EL (cell line): ENCODE measurements at regions not wholly inside any gene's neighbourhood (a gene's known extent, or its start where the extent isn't known, plus 50 kb on each side); places are given as distances from the start of the nearest gene placed in this dataset.
A peak's percentile ranks its signal among the peaks of the same experiment; 100 is the strongest.
"Not testable (repeated sequence)": the region's sequence is repeated elsewhere in the genome, so short reads cannot be mapped to it uniquely, and the experiment has no call there.

Experiments used
- DNase-seq: peaks from one replicate; pipeline ENCODE4 v3.0.0-alpha.2; 2016

- no peak for DNase-seq
Measured at GRCh38 chr14:103186909-103187586, 63.8 kb downstream of the TNFAIP2 start.

DNA sequence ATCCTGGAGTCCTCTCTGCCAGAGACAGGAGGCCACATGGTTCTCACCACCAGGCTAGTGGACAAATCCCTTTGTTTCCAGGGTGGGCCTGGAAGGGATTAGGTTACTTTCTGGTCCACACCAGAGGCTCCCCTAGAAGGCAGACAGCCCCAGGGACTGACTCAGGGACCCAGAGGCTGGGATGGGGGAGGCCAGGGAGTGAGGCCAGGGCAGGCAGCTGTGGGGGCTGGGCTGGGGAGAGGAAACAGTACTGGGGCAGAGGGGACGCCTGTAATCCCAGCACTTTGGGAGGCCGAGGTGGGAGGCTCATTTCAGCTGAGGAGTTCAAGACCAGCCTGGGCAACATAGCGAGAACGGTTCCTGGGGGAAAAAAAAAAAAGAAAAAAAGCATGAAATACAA, 64.7 kb downstream of the TNFAIP2 start:
- DNase-seq = no peak

DNA sequence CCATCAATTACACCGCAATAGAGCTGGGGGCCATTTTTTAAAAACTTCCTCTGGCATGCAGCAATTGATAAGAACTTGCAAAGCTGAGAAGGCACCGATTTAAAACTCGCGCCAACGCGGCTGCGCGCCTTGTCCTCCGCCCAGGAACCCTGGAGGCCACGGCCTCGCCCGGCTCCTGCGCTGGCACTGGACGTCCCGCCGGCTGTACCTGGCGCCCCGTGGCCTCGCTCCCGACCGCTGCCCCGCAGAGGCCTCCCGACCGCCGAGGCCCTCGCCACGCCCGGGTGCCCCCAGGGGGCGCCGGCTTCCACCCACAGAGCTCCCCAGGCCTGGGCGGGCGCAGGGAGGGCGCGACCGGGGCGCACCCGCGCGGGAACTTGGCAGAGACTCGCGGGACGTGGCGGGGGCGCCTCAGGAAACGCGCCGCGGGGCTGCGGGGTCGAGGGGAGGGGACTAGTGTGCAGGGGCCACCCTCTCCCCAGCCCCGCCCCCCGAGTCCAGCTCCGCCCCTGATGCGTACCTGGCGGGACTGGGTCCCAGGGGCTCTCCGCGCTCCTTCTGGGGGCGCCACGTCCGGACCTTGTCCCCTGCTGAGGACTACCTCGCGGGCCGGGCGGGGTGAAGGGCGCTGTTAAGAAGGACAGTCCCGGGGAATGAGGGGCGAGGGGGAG, 65.7 kb downstream of the TNFAIP2 start:
- DNase-seq = peak; percentile 41

- DNase-seq = no peak
Measured at GRCh38 chr14:103189481-103190470, 66.5 kb downstream of the TNFAIP2 start.

GRCh38 chr14:103190741-103191140, 67.5 kb downstream of the TNFAIP2 start:
- DNase-seq = no peak

DNA sequence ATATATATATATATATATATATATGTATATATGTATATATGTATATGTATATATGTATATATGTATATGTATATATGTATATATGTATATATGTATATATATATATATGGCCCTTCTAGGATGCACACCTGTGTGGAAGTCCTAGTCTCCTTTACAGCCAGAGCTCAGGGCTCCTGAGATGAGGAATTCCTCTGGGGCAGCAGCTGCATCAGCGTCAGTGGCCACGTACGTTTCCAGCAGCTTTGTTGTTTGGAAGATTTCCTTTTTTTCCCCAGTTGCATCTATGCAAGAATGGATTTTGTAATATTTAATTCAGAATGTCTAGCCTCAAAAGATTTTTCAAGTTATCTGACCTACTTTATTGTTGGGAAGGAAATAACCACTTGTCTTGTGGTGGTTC, 68.6 kb downstream of the TNFAIP2 start:
- DNase-seq = no peak

DNA sequence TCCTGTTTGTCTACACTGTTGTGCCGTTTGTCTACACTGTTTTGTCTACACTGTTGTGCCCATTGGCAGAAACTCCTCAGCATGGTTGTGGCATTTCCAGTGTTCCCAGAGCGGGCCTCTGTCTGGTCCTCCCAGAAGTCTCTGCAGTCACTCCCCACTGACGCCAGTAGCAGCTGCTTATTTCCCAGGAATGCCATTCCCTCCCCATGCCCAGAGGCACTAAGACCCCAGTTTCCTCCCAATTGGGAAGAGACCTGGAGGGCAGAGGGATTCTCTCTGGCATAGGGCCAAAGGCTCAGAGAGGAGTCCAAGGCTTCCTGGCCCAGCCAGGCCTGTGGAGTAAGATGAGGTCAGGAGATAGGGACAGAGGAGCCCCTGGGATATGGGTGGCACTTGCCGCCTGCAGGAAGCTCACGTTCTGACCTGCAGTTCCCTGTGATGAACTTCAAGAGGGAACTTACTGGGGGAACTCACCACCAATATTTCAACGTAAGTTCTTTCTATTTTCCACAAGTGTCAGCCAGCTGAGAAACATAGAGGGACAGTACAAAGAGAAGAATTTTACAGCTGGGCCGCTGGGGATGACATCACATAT, 69.1 kb downstream of the TNFAIP2 start:
- no peak for DNase-seq

GRCh38 chr14:103192861-103193260, 69.6 kb downstream of the TNFAIP2 start:
- DNase-seq = not testable (repeated sequence)

DNA sequence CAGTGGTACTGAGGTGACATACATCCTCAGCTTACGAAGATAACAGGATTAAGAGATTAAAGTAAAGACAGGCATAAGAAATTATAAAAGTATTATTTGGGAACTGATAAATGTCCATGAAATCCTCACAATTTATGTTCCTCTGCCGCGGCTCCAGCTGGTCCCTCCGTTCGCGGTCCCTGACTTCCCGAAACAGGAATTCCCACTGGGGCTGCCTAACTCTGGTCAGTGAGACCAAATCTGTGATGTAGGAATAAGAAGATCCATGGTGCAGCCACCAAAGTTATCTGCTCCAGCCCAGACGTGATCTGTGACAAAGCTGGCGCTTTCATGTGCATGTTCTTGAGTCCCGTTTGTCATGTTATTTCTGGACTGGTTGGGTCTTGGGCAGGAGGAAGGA, 70.2 kb downstream of the TNFAIP2 start:
- not testable (repeated sequence) for DNase-seq

GRCh38 chr14:103194256-103195045, 71.2 kb downstream of the TNFAIP2 start:
- peak; percentile 71 for DNase-seq

DNA sequence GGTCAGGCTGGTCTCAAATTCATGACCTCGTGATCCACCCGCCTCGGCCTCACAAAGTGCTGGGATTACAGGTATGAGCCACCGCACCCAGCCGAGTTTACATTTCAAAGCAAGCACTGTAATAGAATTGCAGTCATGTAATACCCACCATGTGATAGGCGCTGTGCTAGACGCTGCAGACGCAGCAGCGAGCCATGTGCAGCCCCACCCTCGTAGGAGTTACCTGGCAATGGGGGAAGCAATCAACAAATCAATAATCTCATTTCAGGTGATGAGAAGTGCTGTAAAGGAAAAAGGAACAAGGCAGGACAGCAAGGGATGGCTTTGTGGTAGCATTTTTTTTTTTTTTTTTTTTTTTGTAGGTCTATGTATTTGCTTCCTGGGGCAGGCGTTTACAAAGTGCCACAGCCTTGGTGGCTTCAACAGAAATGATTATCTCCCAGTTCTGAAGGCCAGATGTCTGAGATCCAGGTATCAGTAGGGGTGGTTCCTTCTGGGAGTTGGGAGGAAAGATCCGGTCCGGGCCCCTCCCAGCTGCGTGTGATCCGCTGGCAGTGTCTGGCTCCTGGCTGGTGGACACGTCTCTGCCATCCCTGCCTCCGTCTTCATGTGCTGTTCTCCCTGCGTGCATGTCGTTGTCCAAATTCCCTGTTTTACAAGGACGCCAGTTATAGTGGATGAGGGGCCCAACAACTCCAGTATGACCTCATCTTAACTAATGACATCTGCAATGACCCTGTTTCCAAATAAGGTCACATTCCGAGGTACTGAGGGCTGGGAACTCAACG, 72.8 kb downstream of the TNFAIP2 start:
- DNase-seq = no peak

GRCh38 chr14:103196716-103197115, 73.5 kb downstream of the TNFAIP2 start:
- DNase-seq = no peak

DNA sequence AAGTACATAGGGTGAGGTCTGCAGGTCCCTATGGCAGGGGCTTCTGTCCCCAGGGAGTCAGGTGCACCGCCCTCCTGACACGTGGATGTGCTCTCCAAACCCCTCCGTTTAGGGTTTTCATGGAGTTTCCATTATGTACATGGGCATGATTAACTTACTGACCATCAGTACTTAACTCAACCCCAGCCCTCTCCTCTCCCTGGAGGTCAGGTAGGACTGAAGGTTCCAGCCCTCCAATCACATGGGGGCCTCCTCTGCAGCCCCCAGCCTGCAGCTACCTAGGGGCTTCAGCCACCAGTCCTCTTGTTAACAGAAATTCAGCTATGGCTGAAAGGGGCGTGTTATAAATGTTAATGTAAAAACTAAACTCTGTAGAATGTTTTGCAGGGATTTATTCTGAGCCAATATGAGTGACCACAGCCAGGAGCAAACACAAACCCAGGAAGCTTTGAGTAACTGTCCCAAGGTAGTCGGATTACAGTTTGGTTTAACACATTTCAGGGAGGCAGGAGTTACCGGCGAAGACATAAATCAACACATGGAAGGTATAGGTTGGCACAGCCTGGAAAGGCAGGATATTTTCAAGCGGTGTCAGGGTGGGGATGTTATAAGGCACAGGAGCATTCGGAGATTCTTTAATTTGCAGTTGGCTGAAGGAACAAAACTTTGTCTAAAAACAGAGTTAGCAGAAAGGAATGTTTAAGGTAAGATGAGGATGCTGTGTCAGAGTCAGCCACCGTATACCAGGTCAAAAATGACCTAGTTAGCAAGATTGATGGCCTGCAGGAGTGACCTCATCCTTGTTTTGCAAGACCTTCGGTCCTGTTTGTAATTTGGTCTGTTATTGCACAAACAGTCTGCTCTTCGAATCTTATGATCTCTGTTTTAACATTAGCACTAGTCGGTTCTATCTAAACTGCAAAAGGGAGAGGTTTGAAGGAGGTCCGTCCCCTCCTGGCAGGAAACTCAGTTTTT, 75.2 kb downstream of the TNFAIP2 start:
- DNase-seq = peak; percentile 28

DNA sequence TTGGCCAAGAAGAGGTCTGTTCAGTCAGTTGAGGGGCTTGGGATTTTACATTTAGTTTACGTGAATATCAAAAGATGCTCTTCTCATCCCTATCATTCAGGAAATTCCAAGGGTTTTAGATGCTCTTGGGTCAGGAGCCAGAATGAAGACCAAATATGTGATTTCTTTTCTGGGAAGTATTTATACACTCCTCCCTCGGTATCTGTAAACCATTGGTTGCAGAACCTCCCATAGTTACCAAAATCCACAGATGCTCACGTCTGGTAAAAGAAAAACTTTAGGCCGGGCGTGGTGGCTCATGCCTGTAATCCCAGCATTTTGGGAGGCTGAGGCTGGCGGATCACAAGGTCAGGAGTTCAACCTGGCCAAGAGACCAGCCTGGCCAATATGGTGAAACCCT, 75.9 kb downstream of the TNFAIP2 start:
- DNase-seq = no peak

DNA sequence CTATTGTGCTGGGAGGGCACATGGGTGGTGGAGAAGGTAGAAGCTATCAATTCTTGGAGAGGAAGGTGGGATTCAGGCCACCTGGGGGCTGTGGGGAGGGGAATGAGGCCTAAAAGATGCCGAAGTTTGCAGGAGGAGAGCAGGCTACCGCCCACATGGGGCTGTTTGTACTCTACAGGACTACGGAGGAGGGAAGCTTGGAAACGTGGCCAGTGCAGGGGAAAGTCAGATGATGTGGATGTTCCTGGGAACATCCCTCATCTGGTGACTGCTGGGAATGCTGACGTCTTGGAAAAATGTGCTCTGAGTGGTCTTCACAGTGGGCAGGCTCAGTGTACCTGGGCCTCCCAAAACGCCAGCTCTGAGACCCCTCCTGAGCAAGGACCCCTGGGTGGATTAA, 78.5 kb downstream of the TNFAIP2 start:
- DNase-seq = no peak

- no peak for DNase-seq
Measured at GRCh38 chr14:103204852-103205540, 81.7 kb downstream of the TNFAIP2 start.

GRCh38 chr14:103205541-103205906, 82.3 kb downstream of the TNFAIP2 start:
- no peak for DNase-seq

DNA sequence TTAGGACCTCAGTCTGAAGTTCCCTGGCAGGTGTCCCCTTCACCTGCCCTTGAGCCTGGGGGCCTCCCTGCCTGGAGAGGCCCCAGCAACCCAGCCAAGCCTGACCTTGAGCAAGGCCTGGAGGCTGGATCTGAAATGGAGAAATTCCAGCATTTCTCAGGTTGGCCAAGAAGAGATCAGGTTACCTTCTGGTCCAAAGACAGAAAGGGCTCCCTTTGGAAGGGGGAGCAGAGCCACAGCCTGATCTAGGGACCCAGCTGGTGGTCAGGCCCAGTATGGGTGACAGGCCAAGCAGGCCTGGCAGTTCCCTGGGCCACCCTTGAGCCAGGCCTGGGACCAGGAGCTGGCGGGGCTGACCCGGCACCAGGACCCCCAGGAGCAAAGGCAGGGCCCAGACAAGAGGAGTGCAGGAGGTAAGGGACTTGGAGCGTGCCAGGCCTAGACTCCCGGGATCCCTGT, 82.8 kb downstream of the TNFAIP2 start:
- DNase-seq = no peak

DNA sequence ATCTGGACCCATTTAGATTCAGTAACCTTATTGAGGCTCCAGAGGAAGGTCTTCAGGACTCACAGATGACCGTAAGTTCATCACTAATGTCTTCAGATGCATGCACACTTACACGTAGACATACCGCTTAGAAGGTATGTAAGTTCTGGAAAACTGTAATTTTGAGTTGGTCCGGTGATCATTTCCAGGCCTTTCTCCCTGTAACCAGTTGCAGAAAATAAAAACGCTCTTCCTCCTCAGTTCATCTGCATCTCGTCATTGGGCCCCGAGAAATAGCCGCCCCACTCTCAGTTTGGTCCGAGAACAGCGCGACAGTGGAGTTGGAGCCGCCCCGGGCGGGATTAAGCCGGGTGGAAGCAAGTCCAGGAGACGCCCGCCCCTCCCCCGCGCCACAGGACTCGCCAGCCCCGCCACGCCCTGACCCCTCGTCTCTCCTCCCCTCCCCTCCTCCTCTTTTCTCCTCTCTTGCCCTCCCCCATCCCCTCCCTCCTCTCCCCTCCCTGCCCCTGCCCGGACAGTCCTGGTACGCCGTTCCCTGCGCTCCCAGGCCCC, 83.7 kb downstream of the TNFAIP2 start:
- peak; percentile 64 for DNase-seq
